Left lobe of liver (tissue), 2 donors: ENCODE measurements at regions not wholly inside any gene's neighbourhood (a gene's known extent, or its start where the extent isn't known, plus 50 kb on each side); places are given as distances from the start of the nearest gene placed in this dataset.
A peak's percentile ranks its signal among the peaks of the same experiment; 100 is the strongest.
"Not testable (repeated sequence)": the region's sequence is repeated elsewhere in the genome, so short reads cannot be mapped to it uniquely, and the experiment has no call there.

ENCODE experiments used
- ATAC-seq: fragments of 200-7000 bp; cut with Tn5 transposase; one replicate; pipeline ENCODE4 v1.9.1; 2020; ENCODE audit warnings: mild to moderate bottlenecking, moderate library complexity
- DNase-seq: peaks from one replicate; pipeline ENCODE4 v3.0.0-alpha.2; 2020; ENCODE audit warnings: low spot score
- donor health status: DM: no; HTN: no; CAD: no; lungs with moderate emphysema.
- donor health status: DM: no; HTN: yes; CAD: no.

DNA sequence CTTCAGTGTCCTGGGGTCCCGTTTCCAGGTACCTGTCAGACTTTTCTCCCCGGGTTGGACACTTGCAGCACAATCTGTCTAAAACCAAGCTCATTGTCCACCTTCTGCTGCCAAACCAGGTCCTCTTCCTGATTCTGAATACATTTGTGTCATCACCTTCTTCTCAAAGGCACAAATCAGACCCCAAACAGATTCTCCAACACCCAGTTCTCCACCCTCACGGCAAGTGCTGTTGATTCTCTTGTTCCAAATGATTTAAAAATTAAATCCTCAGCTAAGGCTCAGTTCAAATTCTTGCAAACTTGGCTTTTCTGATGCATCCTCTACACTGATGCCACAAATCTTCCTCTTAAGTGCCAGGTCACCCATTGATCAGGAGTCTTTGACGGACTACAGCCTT, 122.5 kb upstream of the LDB2 start:
- ATAC-seq (no peak), DNase-seq (no peak)

DNA sequence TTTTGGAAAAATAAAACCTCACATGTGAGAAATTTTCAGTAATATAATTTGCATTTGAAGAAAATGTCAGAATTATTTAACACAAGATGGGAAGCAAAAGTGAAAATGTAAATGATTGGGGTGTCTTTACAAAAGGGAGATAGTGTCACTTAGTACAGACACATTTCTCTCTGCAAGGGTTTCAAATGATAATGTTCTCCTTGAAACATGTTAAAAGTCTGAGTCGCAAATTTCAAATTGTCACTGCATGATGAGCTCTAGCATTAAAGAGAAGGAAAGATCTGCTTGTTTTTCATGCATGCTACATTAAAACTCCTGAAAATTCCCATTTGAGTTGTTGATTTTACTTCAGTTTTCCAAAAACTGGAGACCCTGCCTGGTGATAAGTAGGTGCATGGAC, 122.0 kb upstream of the LDB2 start:
- ATAC-seq, result no peak
- no peak for DNase-seq

- DNase-seq, ATAC-seq: not testable (repeated sequence)
Observed at GRCh38 chr4:17018621-17019020, 120.2 kb upstream of the LDB2 start.

DNA sequence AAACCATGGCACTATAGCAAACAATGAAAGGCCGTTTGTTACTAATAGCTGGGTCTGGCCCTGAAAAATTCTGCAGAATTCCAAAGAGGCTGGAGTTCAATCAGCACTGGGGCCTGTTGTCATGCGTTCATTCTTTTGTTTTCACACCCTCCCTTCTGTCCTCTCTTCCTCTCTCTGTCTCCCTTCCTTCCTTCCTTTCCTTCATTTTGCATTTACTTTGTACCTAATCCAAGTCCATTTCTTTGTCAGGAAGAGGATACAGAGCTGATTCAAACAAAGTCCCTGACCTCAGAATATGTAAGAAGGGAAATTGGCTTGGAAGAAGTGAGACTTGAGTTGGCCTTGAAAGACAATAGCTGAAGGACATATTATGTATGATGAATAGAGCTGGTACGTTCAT, 119.6 kb upstream of the LDB2 start:
- ATAC-seq (no peak), DNase-seq (no peak)

DNA sequence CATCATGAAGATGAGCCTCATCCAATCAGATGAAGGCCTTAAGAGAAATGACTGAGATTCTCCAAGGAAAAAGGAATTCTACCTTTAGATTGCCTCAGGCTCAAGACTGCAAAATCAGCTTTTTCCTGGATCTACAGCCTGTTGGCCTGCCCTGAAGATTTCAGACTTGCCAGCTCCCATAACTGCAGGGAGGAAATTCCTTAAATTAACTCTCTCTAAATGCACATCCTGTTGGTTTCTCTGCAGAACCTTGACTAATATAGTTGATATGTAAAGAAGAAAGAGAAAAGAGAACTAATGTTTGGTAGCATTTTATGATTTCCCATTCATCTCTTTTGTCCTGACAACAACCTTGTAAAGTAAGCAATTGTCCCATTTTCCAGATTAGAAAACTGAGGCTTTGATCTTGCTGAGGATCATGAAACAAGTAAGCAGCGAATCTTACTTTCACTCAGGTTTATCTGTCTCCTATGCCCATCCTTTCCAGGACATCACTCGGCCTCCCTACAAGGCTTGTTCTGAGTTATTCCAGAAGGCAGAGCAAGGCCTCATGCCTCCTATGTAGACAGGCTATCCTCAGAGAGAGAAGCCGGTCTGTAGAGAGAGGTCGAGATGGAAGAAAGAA, 115.0 kb upstream of the LDB2 start:
- ATAC-seq (no peak), DNase-seq (no peak)

DNA sequence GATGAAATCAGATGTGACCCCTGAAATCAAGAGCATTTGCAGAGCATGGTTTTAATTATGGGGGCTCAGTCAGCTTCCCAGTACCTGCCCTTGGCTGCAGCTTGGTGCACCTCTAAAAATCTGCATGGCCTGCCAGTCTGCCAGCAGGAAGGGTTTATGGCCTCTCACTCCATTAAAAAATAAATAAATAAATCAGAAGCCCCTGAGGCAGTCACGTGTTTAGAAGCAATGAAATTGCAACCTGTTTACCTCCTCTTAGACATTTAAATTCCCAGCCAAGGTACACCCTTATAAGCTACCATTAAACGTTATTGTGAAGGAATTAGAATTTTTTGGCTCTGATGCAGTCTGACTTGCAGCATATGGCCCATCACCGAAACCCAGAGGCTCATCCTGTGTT, 114.0 kb upstream of the LDB2 start:
- no peak for DNase-seq

DNA sequence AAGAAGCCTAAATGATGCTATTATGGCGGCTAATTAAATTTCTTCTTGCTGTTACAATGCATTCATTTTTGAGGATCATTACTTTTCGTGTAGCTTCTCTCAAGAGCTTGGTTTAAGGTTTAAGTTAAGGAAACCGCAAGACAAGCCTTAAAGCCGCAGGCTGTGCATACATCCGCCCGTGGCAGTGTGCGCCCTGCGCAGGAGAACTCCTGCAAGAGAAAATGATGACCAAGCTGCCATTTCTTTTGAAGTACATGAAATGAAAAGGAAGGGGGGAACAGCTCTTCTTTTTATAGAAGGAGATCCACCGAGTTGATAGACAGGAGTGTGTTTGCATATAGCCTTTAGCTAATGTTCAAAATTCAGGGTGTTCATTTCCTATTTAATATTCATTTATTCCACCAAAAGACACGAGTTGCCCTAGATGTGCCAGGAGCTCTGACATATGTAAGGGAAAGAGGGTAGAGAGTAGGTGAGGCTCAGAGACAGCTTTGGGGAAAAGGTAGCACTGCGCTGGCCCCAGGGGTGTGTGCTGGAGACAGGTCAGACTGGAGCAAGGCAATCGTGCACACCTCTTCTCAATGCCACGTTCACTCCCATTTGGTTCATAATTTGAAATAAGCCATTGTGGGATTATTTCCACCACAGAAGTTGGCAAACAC, 112.1 kb upstream of the LDB2 start:
- ATAC-seq (no peak), DNase-seq (no peak)

More for the DNA sequence above, 114.0 kb upstream of the LDB2 start:
- no peak for ATAC-seq

DNA sequence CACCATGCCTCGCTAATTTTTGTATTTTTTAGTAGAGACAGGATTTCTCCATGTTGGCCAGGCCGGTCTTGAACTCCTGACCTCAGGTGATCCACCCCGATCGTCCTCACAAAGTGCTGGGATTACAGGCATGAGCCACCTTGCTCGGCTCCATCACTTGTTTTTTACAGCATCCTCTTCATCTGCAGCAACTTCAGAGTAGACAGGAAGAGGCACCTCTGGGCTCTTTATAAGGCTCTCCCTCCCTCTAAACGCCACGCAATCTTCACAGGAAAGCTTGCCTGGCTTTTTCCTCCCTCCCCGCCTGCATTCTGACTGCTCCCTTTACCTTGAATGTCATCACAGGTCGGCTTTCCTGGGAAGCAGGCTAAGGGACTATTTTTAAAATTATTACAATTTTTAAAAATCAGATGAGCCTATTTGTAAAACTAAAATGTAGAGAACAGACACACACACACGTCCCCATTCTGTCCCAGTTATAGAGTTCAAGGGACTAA, 111.5 kb upstream of the LDB2 start:
- ATAC-seq (no peak), DNase-seq (no peak)

DNA sequence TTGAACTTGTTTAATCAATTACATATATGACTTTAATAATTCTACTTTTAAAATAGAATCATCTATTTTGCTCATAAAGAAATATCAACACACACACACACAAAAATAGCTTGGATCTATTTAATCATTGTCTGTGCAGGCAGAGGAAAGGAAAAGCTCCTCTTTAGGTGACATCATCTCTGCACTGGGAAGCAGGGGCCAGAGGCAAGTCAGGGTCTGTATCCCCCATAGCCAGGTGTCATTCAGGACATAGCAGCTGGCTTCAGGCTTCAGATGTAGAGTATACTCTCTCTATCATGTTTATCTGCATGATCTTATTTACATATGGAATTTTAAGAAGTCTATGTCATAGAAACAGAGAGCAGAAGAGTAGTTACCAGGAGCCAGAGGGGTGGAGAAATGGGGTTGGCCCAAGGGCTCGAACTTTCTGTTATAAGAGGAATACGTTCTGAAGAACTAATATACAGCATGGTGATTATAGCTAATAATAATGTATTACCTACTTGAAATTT, 110.4 kb upstream of the LDB2 start:
- ATAC-seq (no peak), DNase-seq (no peak)

DNA sequence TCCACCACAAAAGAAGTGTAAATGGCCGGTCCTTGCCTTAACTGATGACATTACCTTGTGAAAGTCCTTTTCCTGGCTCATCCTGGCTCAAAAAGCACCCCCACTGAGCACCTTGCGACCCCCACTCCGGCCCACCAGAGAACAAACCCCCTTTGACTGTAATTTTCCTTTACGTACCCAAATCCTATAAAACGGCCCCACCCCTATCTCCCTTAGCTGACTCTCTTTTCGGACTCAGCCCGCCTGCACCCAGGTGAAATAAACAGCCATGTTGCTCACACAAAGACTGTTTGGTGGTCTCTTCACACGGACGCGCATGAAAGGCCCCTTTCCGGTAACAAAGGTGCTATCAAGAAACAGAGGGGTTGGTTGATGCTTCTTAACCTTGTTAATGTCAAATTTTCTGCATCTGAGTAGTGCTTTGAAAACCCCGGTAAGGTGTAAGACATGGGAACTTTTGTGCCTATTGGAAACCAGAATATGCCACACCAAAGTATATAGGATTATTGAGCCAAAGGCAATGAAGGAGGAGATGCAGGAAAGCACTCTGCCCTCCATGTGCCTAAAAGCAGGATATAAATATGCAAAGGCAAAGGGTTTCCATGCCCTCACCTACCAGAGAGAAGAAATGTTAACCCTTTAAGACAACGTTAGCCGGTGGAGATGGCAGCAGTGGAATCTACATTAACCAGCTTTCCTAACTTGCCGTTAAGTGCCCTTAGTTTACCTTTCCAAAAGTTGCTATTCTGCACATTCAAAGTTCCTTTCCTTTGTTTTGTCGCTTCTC, 105.4 kb upstream of the LDB2 start:
- not testable (repeated sequence) for ATAC-seq, DNase-seq

DNA sequence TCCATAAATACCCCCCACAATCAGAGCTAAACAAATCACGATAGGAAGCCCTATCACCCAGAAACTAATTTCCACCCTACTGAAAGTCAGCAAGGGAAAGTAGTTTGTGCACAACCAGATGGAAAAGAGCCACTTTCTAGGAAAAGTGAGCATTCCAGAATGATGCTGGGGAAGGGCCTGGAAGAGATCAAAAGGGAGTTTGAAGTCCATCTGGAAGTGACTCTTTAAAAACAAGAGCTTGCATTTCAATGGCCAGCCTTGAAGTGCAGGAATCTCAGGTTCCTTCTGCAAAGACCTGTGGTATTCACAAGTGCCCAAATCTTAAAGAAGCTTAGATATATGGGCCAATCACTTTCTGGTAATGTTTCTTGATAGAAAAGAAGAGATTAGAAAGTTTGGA, 97.0 kb upstream of the LDB2 start:
- DNase-seq, result no peak
- ATAC-seq, result no peak

DNA sequence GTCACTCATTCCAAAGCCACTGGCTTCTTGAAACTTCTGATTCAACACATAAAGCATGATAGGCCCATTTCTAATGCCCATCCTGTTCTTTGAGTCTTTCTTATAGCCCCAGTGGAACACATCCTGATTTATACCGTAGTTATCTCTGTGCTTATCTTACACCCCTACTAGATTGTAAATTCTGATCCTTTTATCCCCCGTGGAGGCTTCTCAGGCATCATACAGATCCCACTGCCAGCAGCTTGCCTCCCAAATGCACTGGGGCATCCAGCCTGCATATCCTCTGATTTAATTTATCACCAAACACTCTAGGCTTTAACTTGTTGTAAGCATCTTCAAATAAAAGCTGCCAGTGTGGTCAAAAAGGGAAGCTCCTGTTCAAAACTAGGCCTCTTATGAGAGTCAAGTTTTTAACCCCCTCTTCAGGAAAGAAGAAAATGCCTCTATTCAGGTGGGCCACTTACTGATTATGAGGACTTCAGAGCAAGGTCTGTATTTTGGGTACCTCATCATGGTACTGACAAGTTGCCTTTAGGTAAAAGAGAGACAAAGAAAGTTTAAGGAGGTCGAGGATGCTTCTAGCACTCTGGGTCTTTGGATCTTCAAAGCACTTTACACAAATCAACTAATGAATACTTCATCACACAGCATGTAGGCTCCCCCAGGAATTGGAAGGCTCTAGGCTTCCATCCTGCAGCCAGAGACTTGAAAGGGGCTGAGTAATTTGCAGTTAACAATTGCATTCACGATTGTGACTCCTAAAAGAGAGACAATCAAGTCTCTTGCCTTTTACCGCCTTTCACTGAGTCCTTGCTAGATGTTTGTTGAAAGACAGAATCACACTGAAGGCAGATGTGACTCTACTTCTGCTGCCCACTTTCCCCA, 95.8 kb upstream of the LDB2 start:
- no peak for ATAC-seq
- no peak for DNase-seq

DNA sequence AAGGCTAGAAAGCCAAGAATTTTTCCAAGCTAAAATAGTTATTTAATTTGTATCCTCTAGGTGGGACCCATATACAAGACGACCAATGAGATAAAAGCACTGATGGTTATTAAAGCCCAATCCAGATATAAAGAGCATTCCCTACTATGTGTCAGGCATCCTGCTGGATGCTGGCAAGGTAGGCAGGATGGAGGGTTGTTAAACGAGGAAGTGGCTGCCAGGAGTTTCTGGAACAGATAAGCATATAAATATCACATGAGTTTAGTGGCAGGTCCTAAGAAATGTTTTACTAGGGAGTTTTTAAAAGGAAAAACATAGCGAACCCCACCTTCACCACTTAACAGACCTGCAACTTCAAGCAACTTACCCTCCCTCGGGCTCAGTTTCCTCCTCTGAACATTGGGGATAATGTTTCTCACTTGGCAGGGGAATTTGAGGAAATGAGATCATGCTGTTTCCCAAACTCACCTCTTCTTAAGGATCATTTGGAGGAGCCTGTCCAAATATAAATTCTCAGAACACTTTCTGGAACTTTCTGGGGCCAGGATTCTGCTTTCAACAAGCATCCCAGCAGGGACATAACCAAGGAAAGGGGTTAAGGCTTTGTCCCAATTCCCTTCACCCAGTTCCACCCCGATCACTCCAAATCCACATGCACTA, 94.3 kb upstream of the LDB2 start:
- DNase-seq (no peak), ATAC-seq (no peak)

DNA sequence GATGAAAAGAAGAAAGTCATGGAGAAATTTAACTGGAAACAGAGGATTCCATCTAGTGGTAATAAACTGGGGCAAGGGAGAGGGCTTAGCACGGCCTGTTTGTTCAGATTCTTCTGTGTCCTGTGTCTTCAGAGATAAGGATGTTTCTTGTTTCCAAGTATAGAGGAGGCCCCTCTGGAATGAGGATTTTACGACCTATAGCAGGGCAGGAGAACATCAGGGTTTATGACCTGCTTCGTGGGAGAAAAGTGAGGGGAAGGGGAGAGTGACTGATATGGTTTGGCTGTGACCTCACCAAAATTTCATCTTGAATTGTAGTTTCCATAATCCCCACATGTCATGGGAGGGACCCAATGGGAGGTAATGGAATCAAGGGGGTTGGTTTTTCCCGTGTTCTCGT, 93.0 kb upstream of the LDB2 start:
- no peak for DNase-seq

GRCh38 chr4:16989371-16989770, 90.9 kb upstream of the LDB2 start:
- DNase-seq (no peak), ATAC-seq (no peak)

More for the DNA sequence above, 93.0 kb upstream of the LDB2 start:
- ATAC-seq, result no peak

- DNase-seq, result no peak
- no peak for ATAC-seq
Observed at GRCh38 chr4:16988814-16989213, 90.4 kb upstream of the LDB2 start.

DNA sequence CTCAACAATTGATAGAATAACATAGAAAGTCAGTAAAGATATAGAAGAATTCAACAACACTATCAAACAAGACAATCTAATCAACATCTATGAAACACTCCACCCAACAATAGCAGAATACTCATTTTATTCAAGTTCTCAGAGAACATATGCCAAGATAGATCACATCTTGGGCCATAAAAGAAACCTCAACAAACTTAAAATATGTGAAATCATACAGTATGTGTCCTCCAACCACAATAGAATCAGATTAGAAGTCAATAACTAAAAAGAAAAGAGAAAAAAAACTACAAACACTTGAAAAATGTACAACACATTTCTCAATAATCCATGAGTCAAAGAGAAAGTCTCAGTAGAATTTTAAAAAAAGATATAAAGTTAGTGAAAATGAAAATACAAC, 78.6 kb upstream of the LDB2 start:
- DNase-seq (no peak), ATAC-seq (no peak)

- ATAC-seq (peak; percentile 63), DNase-seq (no peak)
Observed at GRCh38 chr4:16969696-16970135, 71.3 kb upstream of the LDB2 start.

DNA sequence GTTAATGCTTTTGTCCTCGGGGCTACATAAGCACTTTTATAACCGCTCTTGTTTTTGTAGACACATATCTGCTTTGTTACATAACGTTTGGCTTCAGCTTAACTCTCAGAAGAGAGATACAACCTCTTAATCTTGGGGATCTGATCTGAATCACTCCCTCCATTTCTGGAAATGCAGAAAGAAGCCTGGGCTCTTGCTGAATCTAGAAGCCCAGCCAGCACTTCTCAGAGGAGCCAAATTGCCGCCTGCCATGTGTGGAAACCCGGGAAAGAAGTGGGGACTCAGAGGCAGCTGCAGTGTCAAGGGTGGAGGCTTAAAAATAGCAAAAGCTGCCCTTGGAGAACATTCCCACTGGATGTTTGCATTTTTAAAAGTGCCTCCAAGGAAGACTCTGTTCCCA, 69.3 kb upstream of the LDB2 start:
- ATAC-seq (no peak), DNase-seq (no peak)

- ATAC-seq, result no peak
Observed at GRCh38 chr4:16959305-16959704, 60.9 kb upstream of the LDB2 start.

More at GRCh38 chr4:16959305-16959704, 60.9 kb upstream of the LDB2 start:
- DNase-seq, result no peak
